HG02938 (cell line): ENCODE measurements at regions not wholly inside any gene's neighbourhood (a gene's known extent, or its start where the extent isn't known, plus 50 kb on each side); places are given as distances from the start of the nearest gene placed in this dataset.

Source experiments
- ATAC-seq: cut with Tn5 transposase; IDR thresholded peaks from one replicate; pipeline ENCODE4 v1.9.1; 2021; ENCODE audit warnings: mild to moderate bottlenecking, moderate library complexity; ENCODE audit not compliant: unreplicated experiment

GRCh38 chr3:95082191-95082590 is 1019.3 kb downstream of the NSUN3 start:
- ATAC-seq: no peak

- ATAC-seq: no peak
Observed at GRCh38 chr3:95084738-95085137, 1021.9 kb downstream of the NSUN3 start.

GRCh38 chr3:95088464-95088863 is 1025.6 kb downstream of the NSUN3 start:
- no peak for ATAC-seq

GRCh38 chr3:95097493-95097892 is 1034.6 kb downstream of the NSUN3 start:
- no peak for ATAC-seq

GRCh38 chr3:95120921-95121320 is 1058.1 kb downstream of the NSUN3 start:
- ATAC-seq: no peak

- ATAC-seq: no peak
Observed at GRCh38 chr3:95123104-95123503, 1060.2 kb downstream of the NSUN3 start.

GRCh38 chr3:95134693-95135413 is 1072.0 kb downstream of the NSUN3 start:
- ATAC-seq: no peak

GRCh38 chr3:95148107-95148506 is 1085.2 kb downstream of the NSUN3 start:
- ATAC-seq: no peak

GRCh38 chr3:95151590-95151989 is 1088.7 kb downstream of the NSUN3 start:
- no peak for ATAC-seq

- no peak for ATAC-seq
Observed at GRCh38 chr3:95154766-95155165, 1091.9 kb downstream of the NSUN3 start.

GRCh38 chr3:95162794-95163193 is 1099.9 kb downstream of the NSUN3 start:
- ATAC-seq: no peak

GRCh38 chr3:95167748-95168147 is 1104.9 kb downstream of the NSUN3 start:
- ATAC-seq: no peak

- no peak for ATAC-seq
Observed at GRCh38 chr3:95168526-95168925, 1105.7 kb downstream of the NSUN3 start.

GRCh38 chr3:95172164-95172943 is 1109.5 kb downstream of the NSUN3 start:
- ATAC-seq: no peak

GRCh38 chr3:95177096-95177495 is 1114.2 kb downstream of the NSUN3 start:
- ATAC-seq: no peak

- no peak for ATAC-seq
Observed at GRCh38 chr3:95184038-95184437, 1121.2 kb downstream of the NSUN3 start.

- ATAC-seq: no peak
Observed at GRCh38 chr3:95189348-95189747, 1126.5 kb downstream of the NSUN3 start.

- no peak for ATAC-seq
Observed at GRCh38 chr3:95197661-95198060, 1134.8 kb downstream of the NSUN3 start.

GRCh38 chr3:95200384-95200783 is 1137.5 kb downstream of the NSUN3 start:
- ATAC-seq: no peak

- ATAC-seq: no peak
Observed at GRCh38 chr3:95210878-95211277, 1148.0 kb downstream of the NSUN3 start.

- ATAC-seq: no peak
Observed at GRCh38 chr3:95212117-95212516, 1149.3 kb downstream of the NSUN3 start.

- no peak for ATAC-seq
Observed at GRCh38 chr3:95215437-95215957, 1152.6 kb downstream of the NSUN3 start.
